ENCODE measurements at regions not wholly inside any gene's neighbourhood (a gene's known extent, or its start where the extent isn't known, plus 50 kb on each side); places are given as distances from the start of the nearest gene placed in this dataset.

DNA sequence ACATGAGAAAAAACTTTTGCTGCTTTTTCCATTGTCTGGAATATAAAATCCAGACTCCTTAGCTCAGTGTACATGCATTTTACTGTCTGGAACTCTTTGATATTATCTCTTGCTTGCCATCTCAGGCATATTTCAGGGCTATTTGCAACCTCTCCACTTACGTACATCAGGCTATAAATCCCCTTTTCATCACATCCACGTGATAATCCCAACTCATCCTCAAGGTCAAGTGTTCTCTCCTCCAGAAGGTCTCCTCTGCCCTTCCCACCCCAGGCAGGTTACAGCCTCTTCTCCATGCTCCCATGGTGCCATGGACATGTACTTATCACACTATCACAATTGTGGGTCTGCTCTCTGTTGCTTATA lies 202.5 kb upstream of the RBMS1 start:
- ATAC-seq (no peak), DNase-seq (ENCODE audit: low spot score) (no peak)
- H3K9me3 Mint-ChIP-seq = no peaks in the 10 kb centered on the region
- Histone ChIP-seq H3K27ac (ENCODE audit: low read depth) (no peak overlapping the region), H3K4me1 (ENCODE audit: insufficient read depth) (no peaks in the 10 kb centered on the region), H3K79me2 (replicated peaks; ENCODE audit: insufficient read depth) (no peaks in the 10 kb centered on the region), H3K4me3 (no peak overlapping the region), H3K9me2 (ENCODE audit: insufficient read depth) (peaks cover 5% of the 10 kb centered on the region; the same call in 1 of the 2 replicates), H3K4me2 (no peak overlapping the region), H2AFZ (no peak overlapping the region), H3K36me3 (ENCODE audit: insufficient read depth) (no peaks in the 10 kb centered on the region), H3F3A (replicated peaks; ENCODE audit: low read depth) (no peaks in the 10 kb centered on the region), H4K20me1 (replicated peaks; ENCODE audit: insufficient read depth) (no peaks in the 10 kb centered on the region), H3K27me3 (ENCODE audit: insufficient read depth) (no peaks in the 10 kb centered on the region)
- H3K27ac Mint-ChIP-seq = no peak overlapping the region
- H3K36me3 Mint-ChIP-seq (ENCODE audit: low read depth) = no peaks in the 10 kb centered on the region
- no peak for TF ChIP-seq STAT1 (IDR thresholded peaks at IDR 0.05; ENCODE audit: unreplicated experiment)
- no peak for TF ChIP-seq POLR2AphosphoS5 (IDR thresholded peaks at IDR 0.05; ENCODE audit: low read depth)
- no peak for TF ChIP-seq EZH2phosphoT487 (IDR thresholded peaks at IDR 0.05; ENCODE audit: unreplicated experiment)
- no peak for TF ChIP-seq NANOG (IDR thresholded peaks at IDR 0.05; ENCODE audit: borderline replicate concordance)
- TF ChIP-seq, protein P1, sequence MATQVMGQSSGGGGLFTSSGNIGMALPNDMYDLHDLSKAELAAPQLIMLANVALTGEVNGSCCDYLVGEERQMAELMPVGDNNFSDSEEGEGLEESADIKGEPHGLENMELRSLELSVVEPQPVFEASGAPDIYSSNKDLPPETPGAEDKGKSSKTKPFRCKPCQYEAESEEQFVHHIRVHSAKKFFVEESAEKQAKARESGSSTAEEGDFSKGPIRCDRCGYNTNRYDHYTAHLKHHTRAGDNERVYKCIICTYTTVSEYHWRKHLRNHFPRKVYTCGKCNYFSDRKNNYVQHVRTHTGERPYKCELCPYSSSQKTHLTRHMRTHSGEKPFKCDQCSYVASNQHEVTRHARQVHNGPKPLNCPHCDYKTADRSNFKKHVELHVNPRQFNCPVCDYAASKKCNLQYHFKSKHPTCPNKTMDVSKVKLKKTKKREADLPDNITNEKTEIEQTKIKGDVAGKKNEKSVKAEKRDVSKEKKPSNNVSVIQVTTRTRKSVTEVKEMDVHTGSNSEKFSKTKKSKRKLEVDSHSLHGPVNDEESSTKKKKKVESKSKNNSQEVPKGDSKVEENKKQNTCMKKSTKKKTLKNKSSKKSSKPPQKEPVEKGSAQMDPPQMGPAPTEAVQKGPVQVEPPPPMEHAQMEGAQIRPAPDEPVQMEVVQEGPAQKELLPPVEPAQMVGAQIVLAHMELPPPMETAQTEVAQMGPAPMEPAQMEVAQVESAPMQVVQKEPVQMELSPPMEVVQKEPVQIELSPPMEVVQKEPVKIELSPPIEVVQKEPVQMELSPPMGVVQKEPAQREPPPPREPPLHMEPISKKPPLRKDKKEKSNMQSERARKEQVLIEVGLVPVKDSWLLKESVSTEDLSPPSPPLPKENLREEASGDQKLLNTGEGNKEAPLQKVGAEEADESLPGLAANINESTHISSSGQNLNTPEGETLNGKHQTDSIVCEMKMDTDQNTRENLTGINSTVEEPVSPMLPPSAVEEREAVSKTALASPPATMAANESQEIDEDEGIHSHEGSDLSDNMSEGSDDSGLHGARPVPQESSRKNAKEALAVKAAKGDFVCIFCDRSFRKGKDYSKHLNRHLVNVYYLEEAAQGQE (IDR thresholded peaks at IDR 0.05; ENCODE audit: unreplicated experiment) = no peak
- TF ChIP-seq EZH2 (IDR thresholded peaks at IDR 0.05; ENCODE audit: low read depth, unreplicated experiment) = no peak
- no peak for TF ChIP-seq JUNB (IDR thresholded peaks at IDR 0.05; ENCODE audit: unreplicated experiment)
- no peak for TF ChIP-seq ZNF114 (CRISPR knock-in tag; IDR thresholded peaks at IDR 0.05)
- TF ChIP-seq, protein P2, sequence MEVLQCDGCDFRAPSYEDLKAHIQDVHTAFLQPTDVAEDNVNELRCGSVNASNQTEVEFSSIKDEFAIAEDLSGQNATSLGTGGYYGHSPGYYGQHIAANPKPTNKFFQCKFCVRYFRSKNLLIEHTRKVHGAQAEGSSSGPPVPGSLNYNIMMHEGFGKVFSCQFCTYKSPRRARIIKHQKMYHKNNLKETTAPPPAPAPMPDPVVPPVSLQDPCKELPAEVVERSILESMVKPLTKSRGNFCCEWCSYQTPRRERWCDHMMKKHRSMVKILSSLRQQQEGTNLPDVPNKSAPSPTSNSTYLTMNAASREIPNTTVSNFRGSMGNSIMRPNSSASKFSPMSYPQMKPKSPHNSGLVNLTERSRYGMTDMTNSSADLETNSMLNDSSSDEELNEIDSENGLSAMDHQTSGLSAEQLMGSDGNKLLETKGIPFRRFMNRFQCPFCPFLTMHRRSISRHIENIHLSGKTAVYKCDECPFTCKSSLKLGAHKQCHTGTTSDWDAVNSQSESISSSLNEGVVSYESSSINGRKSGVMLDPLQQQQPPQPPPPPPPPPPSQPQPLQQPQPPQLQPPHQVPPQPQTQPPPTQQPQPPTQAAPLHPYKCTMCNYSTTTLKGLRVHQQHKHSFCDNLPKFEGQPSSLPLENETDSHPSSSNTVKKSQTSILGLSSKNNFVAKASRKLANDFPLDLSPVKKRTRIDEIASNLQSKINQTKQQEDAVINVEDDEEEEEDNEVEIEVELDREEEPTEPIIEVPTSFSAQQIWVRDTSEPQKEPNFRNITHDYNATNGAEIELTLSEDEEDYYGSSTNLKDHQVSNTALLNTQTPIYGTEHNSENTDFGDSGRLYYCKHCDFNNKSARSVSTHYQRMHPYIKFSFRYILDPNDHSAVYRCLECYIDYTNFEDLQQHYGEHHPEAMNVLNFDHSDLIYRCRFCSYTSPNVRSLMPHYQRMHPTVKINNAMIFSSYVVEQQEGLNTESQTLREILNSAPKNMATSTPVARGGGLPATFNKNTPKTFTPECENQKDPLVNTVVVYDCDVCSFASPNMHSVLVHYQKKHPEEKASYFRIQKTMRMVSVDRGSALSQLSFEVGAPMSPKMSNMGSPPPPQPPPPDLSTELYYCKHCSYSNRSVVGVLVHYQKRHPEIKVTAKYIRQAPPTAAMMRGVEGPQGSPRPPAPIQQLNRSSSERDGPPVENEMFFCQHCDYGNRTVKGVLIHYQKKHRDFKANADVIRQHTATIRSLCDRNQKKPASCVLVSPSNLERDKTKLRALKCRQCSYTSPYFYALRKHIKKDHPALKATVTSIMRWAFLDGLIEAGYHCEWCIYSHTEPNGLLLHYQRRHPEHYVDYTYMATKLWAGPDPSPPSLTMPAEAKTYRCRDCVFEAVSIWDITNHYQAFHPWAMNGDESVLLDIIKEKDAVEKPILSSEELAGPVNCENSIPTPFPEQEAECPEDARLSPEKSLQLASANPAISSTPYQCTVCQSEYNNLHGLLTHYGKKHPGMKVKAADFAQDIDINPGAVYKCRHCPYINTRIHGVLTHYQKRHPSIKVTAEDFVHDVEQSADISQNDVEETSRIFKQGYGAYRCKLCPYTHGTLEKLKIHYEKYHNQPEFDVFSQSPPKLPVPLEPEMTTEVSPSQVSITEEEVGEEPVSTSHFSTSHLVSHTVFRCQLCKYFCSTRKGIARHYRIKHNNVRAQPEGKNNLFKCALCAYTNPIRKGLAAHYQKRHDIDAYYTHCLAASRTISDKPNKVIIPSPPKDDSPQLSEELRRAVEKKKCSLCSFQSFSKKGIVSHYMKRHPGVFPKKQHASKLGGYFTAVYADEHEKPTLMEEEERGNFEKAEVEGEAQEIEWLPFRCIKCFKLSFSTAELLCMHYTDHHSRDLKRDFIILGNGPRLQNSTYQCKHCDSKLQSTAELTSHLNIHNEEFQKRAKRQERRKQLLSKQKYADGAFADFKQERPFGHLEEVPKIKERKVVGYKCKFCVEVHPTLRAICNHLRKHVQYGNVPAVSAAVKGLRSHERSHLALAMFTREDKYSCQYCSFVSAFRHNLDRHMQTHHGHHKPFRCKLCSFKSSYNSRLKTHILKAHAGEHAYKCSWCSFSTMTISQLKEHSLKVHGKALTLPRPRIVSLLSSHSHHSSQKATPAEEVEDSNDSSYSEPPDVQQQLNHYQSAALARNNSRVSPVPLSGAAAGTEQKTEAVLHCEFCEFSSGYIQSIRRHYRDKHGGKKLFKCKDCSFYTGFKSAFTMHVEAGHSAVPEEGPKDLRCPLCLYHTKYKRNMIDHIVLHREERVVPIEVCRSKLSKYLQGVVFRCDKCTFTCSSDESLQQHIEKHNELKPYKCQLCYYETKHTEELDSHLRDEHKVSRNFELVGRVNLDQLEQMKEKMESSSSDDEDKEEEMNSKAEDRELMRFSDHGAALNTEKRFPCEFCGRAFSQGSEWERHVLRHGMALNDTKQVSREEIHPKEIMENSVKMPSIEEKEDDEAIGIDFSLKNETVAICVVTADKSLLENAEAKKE (CRISPR knock-in tag; IDR thresholded peaks at IDR 0.05) = no peak
- TF ChIP-seq, protein P3, sequence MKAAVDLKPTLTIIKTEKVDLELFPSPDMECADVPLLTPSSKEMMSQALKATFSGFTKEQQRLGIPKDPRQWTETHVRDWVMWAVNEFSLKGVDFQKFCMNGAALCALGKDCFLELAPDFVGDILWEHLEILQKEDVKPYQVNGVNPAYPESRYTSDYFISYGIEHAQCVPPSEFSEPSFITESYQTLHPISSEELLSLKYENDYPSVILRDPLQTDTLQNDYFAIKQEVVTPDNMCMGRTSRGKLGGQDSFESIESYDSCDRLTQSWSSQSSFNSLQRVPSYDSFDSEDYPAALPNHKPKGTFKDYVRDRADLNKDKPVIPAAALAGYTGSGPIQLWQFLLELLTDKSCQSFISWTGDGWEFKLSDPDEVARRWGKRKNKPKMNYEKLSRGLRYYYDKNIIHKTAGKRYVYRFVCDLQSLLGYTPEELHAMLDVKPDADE (IDR thresholded peaks at IDR 0.05) = no peak
- TF ChIP-seq CREB1 (CRISPR knock-in tag; IDR thresholded peaks at IDR 0.05; ENCODE audit: low read depth) = no peak
- TF ChIP-seq, protein P4, sequence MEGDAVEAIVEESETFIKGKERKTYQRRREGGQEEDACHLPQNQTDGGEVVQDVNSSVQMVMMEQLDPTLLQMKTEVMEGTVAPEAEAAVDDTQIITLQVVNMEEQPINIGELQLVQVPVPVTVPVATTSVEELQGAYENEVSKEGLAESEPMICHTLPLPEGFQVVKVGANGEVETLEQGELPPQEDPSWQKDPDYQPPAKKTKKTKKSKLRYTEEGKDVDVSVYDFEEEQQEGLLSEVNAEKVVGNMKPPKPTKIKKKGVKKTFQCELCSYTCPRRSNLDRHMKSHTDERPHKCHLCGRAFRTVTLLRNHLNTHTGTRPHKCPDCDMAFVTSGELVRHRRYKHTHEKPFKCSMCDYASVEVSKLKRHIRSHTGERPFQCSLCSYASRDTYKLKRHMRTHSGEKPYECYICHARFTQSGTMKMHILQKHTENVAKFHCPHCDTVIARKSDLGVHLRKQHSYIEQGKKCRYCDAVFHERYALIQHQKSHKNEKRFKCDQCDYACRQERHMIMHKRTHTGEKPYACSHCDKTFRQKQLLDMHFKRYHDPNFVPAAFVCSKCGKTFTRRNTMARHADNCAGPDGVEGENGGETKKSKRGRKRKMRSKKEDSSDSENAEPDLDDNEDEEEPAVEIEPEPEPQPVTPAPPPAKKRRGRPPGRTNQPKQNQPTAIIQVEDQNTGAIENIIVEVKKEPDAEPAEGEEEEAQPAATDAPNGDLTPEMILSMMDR (conservative IDR thresholded peaks at IDR 0.05; ENCODE audit: low read depth in 2 of 2) = no peak
- TF ChIP-seq ZNF331 (CRISPR knock-in tag; IDR thresholded peaks at IDR 0.05; ENCODE audit: low read depth) = no peak
- H3K4me1 Mint-ChIP-seq = no peaks in the 10 kb centered on the region
- H3K4me3 Mint-ChIP-seq = no peak overlapping the region
- H3K27me3 Mint-ChIP-seq (ENCODE audit: insufficient read depth, low read depth, poor library complexity) = no peaks in the 10 kb centered on the region
